HCT116 (cell line): ENCODE measurements at regions not wholly inside any gene's neighbourhood (a gene's known extent, or its start where the extent isn't known, plus 50 kb on each side); places are given as distances from the start of the nearest gene placed in this dataset.
"Not testable (repeated sequence)": the region's sequence is repeated elsewhere in the genome, so short reads cannot be mapped to it uniquely, and the experiment has no call there.

Experiments used
- ATAC-seq: fragments of 200-7000 bp; cut with Tn5 transposase; 2 replicates; pipeline ENCODE4 v1.9.1; 2020; ENCODE audit warnings: mild to moderate bottlenecking, moderate library complexity
- BruUV-seq: library from RNA; stranded (reverse); fragments of 400-500 nt; replicated peaks from 2 replicates; lab custom pipeline; 2021; lab: Mats Ljungman, UMichigan
- CTCF ChIA-PET: fragments of 300-600 bp; sonication (Branson Sonifier 250); formaldehyde crosslinking; loops from one replicate; lab custom pipeline; 2021; ENCODE audit warnings: antibody characterized with exemption; lab: Charles Lee
- POLR2A ChIA-PET: fragments of 300-600, 350-600 bp; sonication (Branson Sonifier 250); formaldehyde crosslinking; loops from one replicate; lab custom pipeline; 2021; ENCODE audit warnings: antibody characterized with exemption; lab: Charles Lee
- RAD21 ChIA-PET, 2 experiments: fragments of 300-600 bp; sonication (Branson Sonifier 250); formaldehyde crosslinking; loops; one replicate each; lab custom pipeline; 2023; ENCODE audit warnings: low total read pairs in 2 of 2; ENCODE audit not compliant: uncharacterized antibody in 2 of 2, unreplicated experiment in 2 of 2, low non-redundant PET in 1 of 2; lab: Charles Lee
- DNase-seq: peaks from one replicate; pipeline ENCODE4 v3.0.0-alpha.2; 2010; ENCODE audit warnings: low read depth, low spot score
- H2AFZ ChIP-seq: fragments of 200-600 bp; shearing (Covaris generic), sonication (generic); 2 replicates; pipeline ENCODE4 v1.6.1; 2017; ENCODE audit warnings: low read depth, mixed run types, mixed read lengths, antibody characterized with exemption, low read length; ENCODE audit not compliant: poor library complexity, severe bottlenecking
- H3K27ac ChIP-seq: 2 replicates; pipeline ENCODE4 v1.5.1; 2012; ENCODE audit warnings: low read depth, low read length
- H3K27me3 ChIP-seq: fragments of 200-600 bp; sonication (generic); 2 replicates; pipeline ENCODE4 v1.6.1; 2016; ENCODE audit warnings: mixed run types, low read length, mixed read lengths; ENCODE audit not compliant: insufficient read depth
- H3K36me3 ChIP-seq, 2 experiments: fragments of 200-500 bp in 1 of 2; fragments of 200-600 bp in 1 of 2; sonication (Bioruptor generic) in 1 of 2; sonication (generic) in 1 of 2; 2 replicates each; pipeline versions ENCODE4 v1.5.1 to v1.6.1; 2014 to 2016; ENCODE audit warnings: low read length in 2 of 2, inconsistent platforms in 1 of 2, mixed read lengths in 1 of 2, mixed run types in 1 of 2; ENCODE audit not compliant: insufficient read depth in 2 of 2, control insufficient read depth in 1 of 2
- H3K4me1 ChIP-seq, 2 experiments: fragments of 200-600 bp in 1 of 2; sonication (generic) in 1 of 2; 2 replicates each; pipeline versions ENCODE4 v1.5.1 to v1.6.1; 2012 to 2017; ENCODE audit warnings: low read length in 2 of 2, inconsistent platforms in 1 of 2, mild to moderate bottlenecking in 1 of 2, mixed read lengths in 1 of 2, mixed run types in 1 of 2, moderate library complexity in 1 of 2; ENCODE audit not compliant: insufficient read depth in 2 of 2, control insufficient read depth in 1 of 2
- H3K4me2 ChIP-seq: fragments of 200-600 bp; sonication (generic); 2 replicates; pipeline ENCODE4 v1.6.1; 2017; ENCODE audit warnings: mixed run types, low read length, mixed read lengths
- H3K4me3 ChIP-seq, 2 experiments: fragments of 200-600 bp in 1 of 2; sonication (generic) in 1 of 2; replicated peaks in 1 of 2; 2 replicates each; pipeline ENCODE4 v1.5.1; 2011 to 2016; ENCODE audit warnings: low read length in 2 of 2, control low read depth in 1 of 2, low read depth in 1 of 2, mild to moderate bottlenecking in 1 of 2, mixed read lengths in 1 of 2, mixed run types in 1 of 2
- H3K79me2 ChIP-seq: fragments of 200-600 bp; sonication (generic); 2 replicates; pipeline ENCODE4 v1.6.1; 2017; ENCODE audit warnings: mild to moderate bottlenecking, mixed run types, low read length, moderate library complexity, mixed read lengths; ENCODE audit not compliant: insufficient read depth
- H3K9ac ChIP-seq: fragments of 200-600 bp; sonication (generic); 2 replicates; pipeline ENCODE4 v1.6.1; 2016; ENCODE audit warnings: low read length, mixed read lengths
- H3K9me2 ChIP-seq: fragments of 200-600 bp; sonication (generic), shearing (Covaris generic); 2 replicates; pipeline ENCODE4 v1.6.1; 2017; ENCODE audit warnings: mixed run types, mild to moderate bottlenecking, moderate library complexity; ENCODE audit not compliant: insufficient read depth
- H3K9me3 ChIP-seq, 2 experiments: fragments of 200-500 bp in 1 of 2; fragments of 200-600 bp in 1 of 2; sonication (Bioruptor generic) in 1 of 2; sonication (generic) in 1 of 2; 2 replicates each; pipeline ENCODE4 v1.6.1; 2014 to 2017; ENCODE audit warnings: low read length in 2 of 2, mixed read lengths in 2 of 2, inconsistent platforms in 1 of 2, low read depth in 1 of 2, mild to moderate bottlenecking in 1 of 2, mixed run types in 1 of 2, moderate library complexity in 1 of 2; ENCODE audit not compliant: control insufficient read depth in 1 of 2, insufficient read depth in 1 of 2
- H4K20me1 ChIP-seq: fragments of 200-600 bp; sonication (generic), shearing (Covaris generic); 2 replicates; pipeline ENCODE4 v1.6.1; 2017; ENCODE audit warnings: mixed run types, mild to moderate bottlenecking, moderate library complexity; ENCODE audit not compliant: insufficient read depth
- CBX3 ChIP-seq: IDR thresholded peaks from 2 replicates; pipeline ENCODE4 v1.6.1; 2012; ENCODE audit warnings: low read depth
- CTCF ChIP-seq, 3 experiments: fragments of 200-600 bp in 1 of 3; sonication (generic) in 1 of 3; IDR thresholded peaks in 2 of 3; conservative IDR thresholded peaks in 1 of 3; 2 replicates each; pipeline ENCODE4 v1.5.1; 2012 to 2017; ENCODE audit warnings: low read depth in 2 of 3, low read length in 2 of 3, antibody characterized with exemption in 1 of 3, borderline replicate concordance in 1 of 3, control low read depth in 1 of 3, mild to moderate bottlenecking in 1 of 3, mixed read lengths in 1 of 3, mixed run types in 1 of 3, moderate library complexity in 1 of 3; ENCODE audit not compliant: insufficient read depth in 1 of 3
- EGR1 ChIP-seq: IDR thresholded peaks from 2 replicates; pipeline ENCODE4 v1.6.1; 2012; ENCODE audit warnings: low read depth
- ELF1 ChIP-seq: IDR thresholded peaks from 2 replicates; pipeline ENCODE4 v1.6.1; 2012; ENCODE audit warnings: low read depth, borderline replicate concordance
- EZH2 ChIP-seq: fragments of 200-600 bp; sonication (generic); IDR thresholded peaks from 2 replicates; pipeline ENCODE4 v1.6.1; 2017; ENCODE audit warnings: antibody characterized with exemption, mixed run types
- EZH2phosphoT487 ChIP-seq: fragments of 200-600 bp; IDR thresholded peaks from 2 replicates; pipeline ENCODE4 v1.6.1; 2018; ENCODE audit warnings: antibody characterized with exemption, borderline replicate concordance
- FOSL1 ChIP-seq: IDR thresholded peaks from 2 replicates; pipeline ENCODE4 v1.6.1; 2012; ENCODE audit warnings: low read depth
- JUND ChIP-seq: IDR thresholded peaks from 2 replicates; pipeline ENCODE4 v1.6.1; 2012
- POLR2AphosphoS5 ChIP-seq: IDR thresholded peaks from 2 replicates; pipeline ENCODE4 v1.6.1; 2011; ENCODE audit warnings: mild to moderate bottlenecking, low read depth, low read length, moderate library complexity
- RAD21 ChIP-seq: IDR thresholded peaks from 2 replicates; pipeline ENCODE4 v1.6.1; 2012; ENCODE audit warnings: low read depth, mild to moderate bottlenecking
- SP1 ChIP-seq: IDR thresholded peaks from 2 replicates; pipeline ENCODE4 v1.6.1; 2012; ENCODE audit warnings: low read depth
- SRF ChIP-seq: IDR thresholded peaks from 2 replicates; pipeline ENCODE4 v1.6.1; 2012; ENCODE audit warnings: low read depth
- YY1 ChIP-seq: IDR thresholded peaks from 2 replicates; pipeline ENCODE4 v1.6.1; 2011; ENCODE audit warnings: low read length, low read depth, moderate library complexity, mild to moderate bottlenecking; ENCODE audit not compliant: insufficient replicate concordance; ENCODE audit errors: extremely low read depth
- ZBTB33 ChIP-seq: IDR thresholded peaks from 2 replicates; pipeline ENCODE4 v1.6.1; 2011; ENCODE audit warnings: mild to moderate bottlenecking, low read length, moderate library complexity; ENCODE audit not compliant: insufficient replicate concordance; ENCODE audit errors: extremely low read depth
- ZFX ChIP-seq: fragments of 450-650 bp; IDR thresholded peaks from 2 replicates; pipeline ENCODE4 v1.6.1; 2017
- intact Hi-C: fragments of 100-400 bp; cut with micrococcal nuclease; formaldehyde crosslinking; loops from 2 replicates; pipeline ENCODE4 v1.10.0; 2022

GRCh38 chr7:81858820-81859219, 89.0 kb upstream of the HGF start:
- CTCF ChIA-PET, intact Hi-C loops, H3K9me3 ChIP-seq, H3K27ac ChIP-seq, H3K36me3 ChIP-seq, H3K79me2 ChIP-seq, H3K27me3 ChIP-seq, H3K9ac ChIP-seq, H3K9me2 ChIP-seq, H4K20me1 ChIP-seq, RAD21 ChIA-PET, H3K4me3 ChIP-seq, POLR2A ChIA-PET, BruUV-seq, H2AFZ ChIP-seq: not testable (repeated sequence)
- peak; percentile 61 for DNase-seq
- TF ChIP-seq FOSL1 (peak; percentile 79), SP1 (peak; percentile 46; the same call in 1 of the 2 replicates), JUND (peak; percentile 74), CBX3 (peak; percentile 83)
- peak; percentile 42; the same call in 1 of the 2 replicates for ATAC-seq
- 0 out of 2 replicates have a peak overlapping the region, but pooled peaks have one; percentile 13 for H3K4me2 ChIP-seq
- H3K4me1 ChIP-seq, result peaks cover 0 to 11% of the 10 kb centered on the region in 2 experiments; a peak in 2 of 4 replicates

- H3K9ac ChIP-seq, result no peak overlapping the region
- intact Hi-C loops, result no loop called here
- no peaks in the 10 kb centered on the region for H3K79me2 ChIP-seq
- no peaks in the 10 kb centered on the region for H3K27me3 ChIP-seq
- no peak overlapping the region for H3K4me3 ChIP-seq
- no peaks in the 10 kb centered on the region for H3K9me3 ChIP-seq
- H3K9me2 ChIP-seq, result no peaks in the 10 kb centered on the region
- H3K27ac ChIP-seq, result no peak overlapping the region
- ATAC-seq, result no peak
- ChIA-PET CTCF (no interaction called here), RAD21 (no interaction called here), POLR2A (no interaction called here)
- no peaks in the 10 kb centered on the region for H3K36me3 ChIP-seq
- H4K20me1 ChIP-seq, result no peaks in the 10 kb centered on the region
- no TSS peak for BruUV-seq
- H2AFZ ChIP-seq, result no peak overlapping the region
- peaks cover 0 to 11% of the 10 kb centered on the region in 2 experiments; a peak in 2 of 4 replicates for H3K4me1 ChIP-seq
- no peak for DNase-seq
- H3K4me2 ChIP-seq, result no peak overlapping the region
- TF ChIP-seq FOSL1, result no peak
- no peak for TF ChIP-seq ELF1
- no peak for TF ChIP-seq JUND
- TF ChIP-seq EGR1, result no peak
- no peak for TF ChIP-seq CTCF (IDR thresholded peaks at IDR 0.05 in 2 of 3, conservative IDR thresholded peaks at IDR 0.05 in 1 of 3; ENCODE audit: borderline replicate concordance in 1 of 3, insufficient read depth in 1 of 3, low read depth in 2 of 3, low read length in 2 of 3)
- TF ChIP-seq SP1, result no peak
- no peak for TF ChIP-seq EZH2phosphoT487
- TF ChIP-seq ZFX, result no peak
- no peak for TF ChIP-seq YY1
- no peak for TF ChIP-seq EZH2
- TF ChIP-seq SRF, result no peak
- no peak for TF ChIP-seq ZBTB33
- no peak for TF ChIP-seq POLR2AphosphoS5
- no peak for TF ChIP-seq RAD21
These were observed 87.5 kb upstream of the HGF start for GRCh38 chr7:81857385-81857784.
